K562 (cell line): ENCODE measurements at regions not wholly inside any gene's neighbourhood (a gene's known extent, or its start where the extent isn't known, plus 50 kb on each side); places are given as distances from the start of the nearest gene placed in this dataset.

Source experiments
- ATAC-seq: fragments of 200-7000 bp; cut with Tn5 transposase; 3 replicates; pipeline ENCODE4 v1.9.1; 2020; ENCODE audit warnings: moderate library complexity
- BruUV-seq: library from RNA; stranded (reverse); fragments of 400-500 nt; replicated peaks from 2 replicates; lab custom pipeline; 2021; lab: Mats Ljungman, UMichigan
- CTCF ChIA-PET: fragments of 300-600 bp; formaldehyde crosslinking; extraction: SDS; loops from one replicate; lab custom pipeline; 2021; ENCODE audit warnings: low intra/inter-chr PET ratio; lab: Yijun Ruan, JAX
- POLR2A ChIA-PET: fragments of 300-600, 350-650 bp; sonication (Branson Sonifier 250); formaldehyde crosslinking; extraction: SDS; loops from one replicate; lab custom pipeline; 2021; ENCODE audit warnings: antibody characterized with exemption, inconsistent platforms; lab: Yijun Ruan, JAX
- DNase-seq, 4 experiments: peaks; one replicate each; pipeline versions ENCODE4 v3.0.0 to v3.0.0-alpha.2; 2011 to 2018; ENCODE audit warnings: low spot score in 3 of 4, mixed read lengths in 3 of 4; ENCODE audit errors: extremely low read depth in 1 of 4
- FAIRE-seq: peaks from 2 replicates; lab custom pipeline; 2011; peaks lifted over from hg19 to GRCh38; lab: Jason Lieb, UNC
- H2AFZ ChIP-seq: 2 replicates; pipeline ENCODE4 v1.6.0; 2011; ENCODE audit warnings: low read depth, low read length, control low read depth, inconsistent platforms
- H3K27ac ChIP-seq: fragments of 200-600 bp; 3 replicates; pipeline ENCODE4 v1.8.0; 2011; ENCODE audit warnings: low read depth, mild to moderate bottlenecking, control low read depth, inconsistent platforms, low read length, moderate library complexity, mixed read lengths; ENCODE audit errors: extremely low read depth
- H3K27me3 ChIP-seq, 2 experiments: fragments of 300-600 bp in 1 of 2; 2 replicates in 1 of 2; 3 replicates in 1 of 2; pipeline versions ENCODE4 v1.6.0 to v1.8.0; 2011; ENCODE audit warnings: inconsistent platforms in 2 of 2, low read length in 2 of 2, mild to moderate bottlenecking in 1 of 2, mixed read lengths in 1 of 2, moderate library complexity in 1 of 2; ENCODE audit not compliant: control insufficient read depth in 2 of 2, insufficient read depth in 2 of 2
- H3K36me3 ChIP-seq: fragments of 300-600 bp; 3 replicates; pipeline ENCODE4 v1.8.0; 2011; ENCODE audit warnings: mild to moderate bottlenecking, low read length, inconsistent platforms; ENCODE audit not compliant: control insufficient read depth, insufficient read depth
- H3K4me1 ChIP-seq, 2 experiments: fragments of 200-600 bp in 1 of 2; replicated peaks in 1 of 2; 2 replicates in 1 of 2; 3 replicates in 1 of 2; pipeline versions ENCODE4 v1.5.1 to v1.8.0; 2011; ENCODE audit warnings: inconsistent platforms in 2 of 2, low read length in 2 of 2, mild to moderate bottlenecking in 1 of 2, mixed read lengths in 1 of 2, moderate library complexity in 1 of 2; ENCODE audit not compliant: control insufficient read depth in 2 of 2, insufficient read depth in 2 of 2
- H3K4me2 ChIP-seq: 2 replicates; pipeline ENCODE4 v1.6.1; 2011; ENCODE audit warnings: low read length, control low read depth, inconsistent platforms, mixed read lengths; ENCODE audit not compliant: insufficient read depth
- H3K4me3 ChIP-seq: fragments of 200-600 bp; sonication (generic), shearing (Covaris generic); 2 replicates; pipeline ENCODE4 v1.5.1; 2016; ENCODE audit warnings: control low read depth, inconsistent platforms
- H3K79me2 ChIP-seq: fragments of 200-600 bp; 3 replicates; pipeline ENCODE4 v1.8.0; 2011; ENCODE audit warnings: low read length, inconsistent platforms; ENCODE audit not compliant: control insufficient read depth, insufficient read depth
- H3K9ac ChIP-seq, 2 experiments: 2 replicates each; pipeline versions ENCODE4 v1.6.0 to v1.6.1; 2011; ENCODE audit warnings: low read depth in 2 of 2, low read length in 2 of 2, control low read depth in 1 of 2, inconsistent platforms in 1 of 2, mild to moderate bottlenecking in 1 of 2, mixed read lengths in 1 of 2; ENCODE audit not compliant: insufficient read depth in 1 of 2
- H3K9me1 ChIP-seq: one replicate; pipeline ENCODE4 v1.6.0; 2011; ENCODE audit warnings: inconsistent platforms, mild to moderate bottlenecking, low read length, moderate library complexity; ENCODE audit not compliant: control insufficient read depth, insufficient read depth
- H3K9me3 ChIP-seq: replicated peaks from 2 replicates; pipeline ENCODE4 v1.5.1; 2011; ENCODE audit warnings: low read depth, low read length, inconsistent platforms; ENCODE audit not compliant: control insufficient read depth, insufficient read depth
- H4K20me1 ChIP-seq: replicated peaks from 2 replicates; pipeline ENCODE4 v1.6.1; 2011; ENCODE audit warnings: low read length, inconsistent platforms, mixed read lengths; ENCODE audit not compliant: control insufficient read depth, insufficient read depth
- CHD4 ChIP-seq: fragments of 200-600 bp; sonication (generic); IDR thresholded peaks from 3 replicates; pipeline ENCODE4 v1.6.1; 2012; ENCODE audit warnings: low read depth, mild to moderate bottlenecking, mixed read lengths, low read length, inconsistent platforms; ENCODE audit not compliant: insufficient read depth, insufficient replicate concordance, poor library complexity, severe bottlenecking
- HIVEP1 ChIP-seq: fragments of 250-450 bp; sonication (Bioruptor Pico); IDR thresholded peaks from 2 replicates; pipeline ENCODE4 v1.4.0; 2020; ENCODE audit warnings: mild to moderate bottlenecking
- JUND ChIP-seq, 2 experiments: IDR thresholded peaks; 2 replicates in 1 of 2; 3 replicates in 1 of 2; pipeline ENCODE4 v1.6.1; 2011; ENCODE audit warnings: borderline replicate concordance in 2 of 2, low read depth in 2 of 2, low read length in 2 of 2, improper control_type of control experiment in 1 of 2, missing biosample characterization in 1 of 2, missing genetic modification characterization in 1 of 2, missing genetic modification reagents in 1 of 2
- MCM3 ChIP-seq: fragments of 450-650 bp; IDR thresholded peaks from 2 replicates; pipeline ENCODE4 v1.6.1; 2016
- MYNN ChIP-seq, 2 experiments: sonication (generic); formaldehyde crosslinking in 1 of 2; IDR thresholded peaks; 2 replicates each; pipeline versions ENCODE4 v1.5.0 to v1.6.1; 2016 to 2020; ENCODE audit warnings: antibody characterized with exemption in 1 of 2, missing genetic modification reagents in 1 of 2
- NFATC3 ChIP-seq: fragments of 450-650 bp; IDR thresholded peaks from 2 replicates; pipeline ENCODE4 v1.6.1; 2017; ENCODE audit warnings: mild to moderate bottlenecking
- POLR2G ChIP-seq: fragments of 200-400 bp; formaldehyde crosslinking; IDR thresholded peaks from 2 replicates; pipeline ENCODE4 v1.6.1; 2017; ENCODE audit warnings: low read depth, mild to moderate bottlenecking, antibody characterized with exemption, low read length, moderate library complexity
- RAD51 ChIP-seq: fragments of 450-650 bp; IDR thresholded peaks from 2 replicates; pipeline ENCODE4 v1.7.1; 2016; ENCODE audit warnings: low read depth, mild to moderate bottlenecking, borderline replicate concordance
- RBM25 ChIP-seq: fragments of 200-400 bp; formaldehyde crosslinking; IDR thresholded peaks from 2 replicates; pipeline ENCODE4 v1.6.1; 2018; ENCODE audit warnings: low read length, low read depth, moderate library complexity; ENCODE audit not compliant: severe bottlenecking
- ZKSCAN8 ChIP-seq: fragments of 200-800 bp; sonication (Bioruptor generic); IDR thresholded peaks from 2 replicates; pipeline ENCODE4 v1.6.1; 2016; ENCODE audit warnings: missing genetic modification characterization, missing compliant biosample characterization
- WGBS: fragments of 100-300 bp; shearing (Covaris generic); methylation state at CpG from one replicate; pipeline ENCODE4 v1.1.6; 2016; ENCODE audit warnings: low coverage, mixed read lengths; ENCODE audit not compliant: insufficient coverage; ENCODE audit errors: missing lambda C conversion rate; 5-methylcytosine and 5-hydroxymethylcytosine counted together
- in situ Hi-C: fragments of 300-500 bp; cut with MboI; formaldehyde crosslinking; loops from 4 replicates; pipeline ENCODE4 v1.15.0; 2018; ENCODE audit warnings: inconsistent platforms, mixed read lengths
- intact Hi-C: fragments of 100-400 bp; cut with micrococcal nuclease; formaldehyde crosslinking; loops from 2 replicates; pipeline ENCODE4 v1.14.2; 2022
- TF ChIP-seq, protein P1 (sequence below): sonication (generic); formaldehyde crosslinking; IDR thresholded peaks from 2 replicates; pipeline ENCODE4 v1.8.1; 2023; ENCODE audit warnings: mild to moderate bottlenecking, missing genetic modification reagents

DNA sequence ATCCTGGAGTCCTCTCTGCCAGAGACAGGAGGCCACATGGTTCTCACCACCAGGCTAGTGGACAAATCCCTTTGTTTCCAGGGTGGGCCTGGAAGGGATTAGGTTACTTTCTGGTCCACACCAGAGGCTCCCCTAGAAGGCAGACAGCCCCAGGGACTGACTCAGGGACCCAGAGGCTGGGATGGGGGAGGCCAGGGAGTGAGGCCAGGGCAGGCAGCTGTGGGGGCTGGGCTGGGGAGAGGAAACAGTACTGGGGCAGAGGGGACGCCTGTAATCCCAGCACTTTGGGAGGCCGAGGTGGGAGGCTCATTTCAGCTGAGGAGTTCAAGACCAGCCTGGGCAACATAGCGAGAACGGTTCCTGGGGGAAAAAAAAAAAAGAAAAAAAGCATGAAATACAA, 64.7 kb downstream of the TNFAIP2 start:
- intact Hi-C loops (no loop called here), in situ Hi-C loops (no loop called here)
- Histone ChIP-seq H2AFZ (no peak overlapping the region), H3K27me3 (no peaks in the 10 kb centered on the region), H3K9me3 (0 out of 2 replicates have a peak, but pooled peaks cover 2% of the 10 kb centered on the region), H3K4me1 (peaks cover 0 to 3% of the 10 kb centered on the region in 2 experiments; a peak in 4 of 5 replicates), H3K27ac (no peak overlapping the region), H3K9me1 (no peaks in the 10 kb centered on the region), H3K9ac (no peak overlapping the region), H3K36me3 (no peaks in the 10 kb centered on the region), H3K4me2 (no peak overlapping the region), H3K79me2 (no peaks in the 10 kb centered on the region), H4K20me1 (no peaks in the 10 kb centered on the region), H3K4me3 (no peak overlapping the region)
- BruUV-seq, result no TSS peak
- WGBS, result 56% methylated on average over 4 of the region's 4 CpGs
- TF ChIP-seq CHD4 (no peak), MCM3 (no peak), POLR2G (no peak), RBM25 (no peak), ZKSCAN8 (CRISPR knock-in tag) (no peak)
- POLR2A ChIA-PET, result interaction anchor here (0.7 kb wide), 1 partner anchor 21 kb away, joined by 3 read pairs; no protein-coding TSS in a partner anchor
- no peak for ATAC-seq
- DNase-seq, result no peak
- CTCF ChIA-PET, result no interaction called here
- no peak for FAIRE-seq

DNA sequence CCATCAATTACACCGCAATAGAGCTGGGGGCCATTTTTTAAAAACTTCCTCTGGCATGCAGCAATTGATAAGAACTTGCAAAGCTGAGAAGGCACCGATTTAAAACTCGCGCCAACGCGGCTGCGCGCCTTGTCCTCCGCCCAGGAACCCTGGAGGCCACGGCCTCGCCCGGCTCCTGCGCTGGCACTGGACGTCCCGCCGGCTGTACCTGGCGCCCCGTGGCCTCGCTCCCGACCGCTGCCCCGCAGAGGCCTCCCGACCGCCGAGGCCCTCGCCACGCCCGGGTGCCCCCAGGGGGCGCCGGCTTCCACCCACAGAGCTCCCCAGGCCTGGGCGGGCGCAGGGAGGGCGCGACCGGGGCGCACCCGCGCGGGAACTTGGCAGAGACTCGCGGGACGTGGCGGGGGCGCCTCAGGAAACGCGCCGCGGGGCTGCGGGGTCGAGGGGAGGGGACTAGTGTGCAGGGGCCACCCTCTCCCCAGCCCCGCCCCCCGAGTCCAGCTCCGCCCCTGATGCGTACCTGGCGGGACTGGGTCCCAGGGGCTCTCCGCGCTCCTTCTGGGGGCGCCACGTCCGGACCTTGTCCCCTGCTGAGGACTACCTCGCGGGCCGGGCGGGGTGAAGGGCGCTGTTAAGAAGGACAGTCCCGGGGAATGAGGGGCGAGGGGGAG, 65.7 kb downstream of the TNFAIP2 start:
- CTCF ChIA-PET, result no interaction called here
- 94% methylated on average over 28 of the region's 67 CpGs for WGBS
- DNase-seq, result no peak

More for the DNA sequence above, 65.7 kb downstream of the TNFAIP2 start:
- Histone ChIP-seq H3K9me3 (0 out of 2 replicates have a peak, but pooled peaks cover 2% of the 10 kb centered on the region), H3K9me1 (no peaks in the 10 kb centered on the region), H3K4me2 (no peak overlapping the region), H3K27ac (no peak overlapping the region), H3K27me3 (no peaks in the 10 kb centered on the region), H3K79me2 (no peaks in the 10 kb centered on the region), H3K9ac (no peak overlapping the region), H3K4me1 (peaks cover 0 to 3% of the 10 kb centered on the region in 2 experiments; a peak in 4 of 5 replicates), H4K20me1 (no peaks in the 10 kb centered on the region), H2AFZ (no peak overlapping the region), H3K36me3 (no peaks in the 10 kb centered on the region), H3K4me3 (no peak overlapping the region)
- POLR2A ChIA-PET, result no interaction called here
- no peak for FAIRE-seq
- intact Hi-C loops, result no loop called here
- TF ChIP-seq, protein P1, sequence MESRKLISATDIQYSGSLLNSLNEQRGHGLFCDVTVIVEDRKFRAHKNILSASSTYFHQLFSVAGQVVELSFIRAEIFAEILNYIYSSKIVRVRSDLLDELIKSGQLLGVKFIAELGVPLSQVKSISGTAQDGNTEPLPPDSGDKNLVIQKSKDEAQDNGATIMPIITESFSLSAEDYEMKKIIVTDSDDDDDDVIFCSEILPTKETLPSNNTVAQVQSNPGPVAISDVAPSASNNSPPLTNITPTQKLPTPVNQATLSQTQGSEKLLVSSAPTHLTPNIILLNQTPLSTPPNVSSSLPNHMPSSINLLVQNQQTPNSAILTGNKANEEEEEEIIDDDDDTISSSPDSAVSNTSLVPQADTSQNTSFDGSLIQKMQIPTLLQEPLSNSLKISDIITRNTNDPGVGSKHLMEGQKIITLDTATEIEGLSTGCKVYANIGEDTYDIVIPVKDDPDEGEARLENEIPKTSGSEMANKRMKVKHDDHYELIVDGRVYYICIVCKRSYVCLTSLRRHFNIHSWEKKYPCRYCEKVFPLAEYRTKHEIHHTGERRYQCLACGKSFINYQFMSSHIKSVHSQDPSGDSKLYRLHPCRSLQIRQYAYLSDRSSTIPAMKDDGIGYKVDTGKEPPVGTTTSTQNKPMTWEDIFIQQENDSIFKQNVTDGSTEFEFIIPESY (CRISPR knock-in tag), result 0 out of 2 replicates have a peak, but pooled peaks have one; percentile 70
- TF ChIP-seq NFATC3, result no peak
- TF ChIP-seq MYNN (IDR thresholded peaks at IDR 0.05), result no peak
- TF ChIP-seq MYNN (CRISPR knock-in tag; IDR thresholded peaks at IDR 0.05), result no peak
- TF ChIP-seq HIVEP1 (CRISPR knock-in tag), result no peak
- no peak for TF ChIP-seq JUND (IDR thresholded peaks at IDR 0.05; ENCODE audit: borderline replicate concordance, low read depth, low read length)
- no peak for TF ChIP-seq JUND (tag; IDR thresholded peaks at IDR 0.05; ENCODE audit: borderline replicate concordance, low read depth, low read length)
- TF ChIP-seq RAD51, result no peak
- no TSS peak for BruUV-seq
- in situ Hi-C loops, result no loop called here
- ATAC-seq, result no peak
